ENCODE measurements at regions not wholly inside any gene's neighbourhood (a gene's known extent, or its start where the extent isn't known, plus 50 kb on each side); places are given as distances from the start of the nearest gene placed in this dataset.

GRCh38 chr1:118252624-118253023, 67.6 kb upstream of the SPAG17 start:
- no peaks in the 10 kb centered on the region for H3K4me1 Mint-ChIP-seq (ENCODE audit: low read depth)
- intact Hi-C loops (cut with micrococcal nuclease) = no loop called here

DNA sequence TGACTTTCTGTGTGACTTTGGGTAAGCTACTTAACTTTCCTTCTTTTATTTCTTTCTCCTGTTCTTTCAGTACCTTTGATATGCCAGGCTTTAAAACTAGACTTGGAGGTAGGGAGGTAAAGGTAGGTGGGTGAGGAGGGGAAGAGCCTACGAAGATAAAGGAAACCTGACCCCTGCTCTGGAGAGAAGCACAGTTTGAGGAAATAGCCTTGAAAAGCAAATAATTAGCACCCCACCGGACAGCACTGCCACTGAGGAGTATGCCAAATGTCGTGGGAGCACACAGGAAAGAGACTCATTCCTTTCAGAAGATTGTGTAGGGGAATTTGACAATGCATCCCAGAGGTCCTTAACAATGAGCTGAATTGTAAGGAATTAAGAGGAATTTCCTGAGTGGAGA, 65.2 kb upstream of the SPAG17 start:
- intact Hi-C loops (cut with micrococcal nuclease) = no loop called here
- POLR2A ChIA-PET = no interaction called here
- H3K4me1 Mint-ChIP-seq (ENCODE audit: low read depth) = no peaks in the 10 kb centered on the region
- H3K4me3 Mint-ChIP-seq = no peak overlapping the region
- H3K27me3 Mint-ChIP-seq = peaks cover 2% of the 10 kb centered on the region
- H3K9me3 Mint-ChIP-seq = no peaks in the 10 kb centered on the region
- CTCF ChIA-PET = no interaction called here
- H3K36me3 Mint-ChIP-seq = no peaks in the 10 kb centered on the region
- DNase-seq = no peak
- H3K27ac Mint-ChIP-seq = no peak overlapping the region

More at GRCh38 chr1:118252624-118253023, 67.6 kb upstream of the SPAG17 start:
- ChIA-PET CTCF (no interaction called here), POLR2A (no interaction called here)
- no peaks in the 10 kb centered on the region for H3K9me3 Mint-ChIP-seq
- H3K27me3 Mint-ChIP-seq = peaks cover 2% of the 10 kb centered on the region
- H3K27ac Mint-ChIP-seq = no peak overlapping the region
- H3K4me3 Mint-ChIP-seq = no peak overlapping the region
- DNase-seq = no peak
- H3K36me3 Mint-ChIP-seq = no peaks in the 10 kb centered on the region

DNA sequence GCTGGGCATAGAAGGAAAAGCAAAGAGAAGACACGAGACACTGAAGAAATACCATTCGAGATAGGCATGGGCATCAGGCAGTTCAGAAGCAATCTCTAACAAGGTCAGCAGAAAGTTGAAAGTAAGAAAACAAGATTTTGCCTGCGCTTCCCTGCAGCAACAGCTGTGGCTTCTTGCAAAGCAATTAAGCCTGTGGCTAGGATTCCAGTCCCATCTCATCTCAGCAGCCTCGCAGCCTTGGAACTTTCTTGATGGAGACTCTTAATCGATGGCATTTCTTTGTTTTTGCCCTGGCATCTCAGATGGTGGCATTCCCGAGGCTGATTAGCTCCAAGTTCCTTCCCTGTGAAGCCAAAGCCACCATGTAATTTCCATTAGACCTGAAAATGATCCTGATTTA, 64.6 kb upstream of the SPAG17 start:
- POLR2A ChIA-PET = no interaction called here
- intact Hi-C loops (cut with micrococcal nuclease) = no loop called here

GRCh38 chr1:118247593-118247992, 62.6 kb upstream of the SPAG17 start:
- intact Hi-C loops (cut with micrococcal nuclease) = no loop called here
- Mint-ChIP-seq H3K4me3 (no peak overlapping the region), H3K36me3 (no peaks in the 10 kb centered on the region), H3K4me1 (ENCODE audit: low read depth) (no peaks in the 10 kb centered on the region), H3K27ac (no peak overlapping the region), H3K9me3 (no peaks in the 10 kb centered on the region), H3K27me3 (no peaks in the 10 kb centered on the region)
- POLR2A ChIA-PET = no interaction called here
- DNase-seq = no peak
- CTCF ChIA-PET = no interaction called here

More for the DNA sequence above, 64.6 kb upstream of the SPAG17 start:
- no peaks in the 10 kb centered on the region for H3K36me3 Mint-ChIP-seq
- peaks cover 2% of the 10 kb centered on the region for H3K27me3 Mint-ChIP-seq
- no peaks in the 10 kb centered on the region for H3K9me3 Mint-ChIP-seq
- CTCF ChIA-PET = no interaction called here
- DNase-seq = no peak
- no peak overlapping the region for H3K27ac Mint-ChIP-seq
- no peak overlapping the region for H3K4me3 Mint-ChIP-seq
- H3K4me1 Mint-ChIP-seq (ENCODE audit: low read depth) = no peaks in the 10 kb centered on the region

DNA sequence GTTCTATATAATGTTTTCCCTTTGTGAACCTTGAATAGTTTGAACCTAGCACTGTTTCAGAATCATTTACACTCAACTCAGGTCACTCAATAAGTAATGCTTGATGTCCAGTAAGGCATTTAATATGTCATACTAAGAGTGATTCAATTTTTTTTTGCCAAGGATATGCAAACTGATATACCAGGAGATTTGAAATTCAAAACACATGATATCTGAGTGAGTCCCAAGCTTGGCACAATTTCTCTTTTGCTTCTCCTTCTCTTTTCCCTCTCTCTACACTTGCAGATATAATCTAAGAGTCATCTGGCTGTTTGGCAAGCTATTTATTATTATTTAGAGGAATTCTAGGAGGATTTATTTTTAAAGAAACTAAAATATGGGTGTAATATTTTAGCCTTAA, 61.6 kb upstream of the SPAG17 start:
- intact Hi-C loops (cut with micrococcal nuclease) = no loop called here
- no peaks in the 10 kb centered on the region for H3K9me3 Mint-ChIP-seq

DNA sequence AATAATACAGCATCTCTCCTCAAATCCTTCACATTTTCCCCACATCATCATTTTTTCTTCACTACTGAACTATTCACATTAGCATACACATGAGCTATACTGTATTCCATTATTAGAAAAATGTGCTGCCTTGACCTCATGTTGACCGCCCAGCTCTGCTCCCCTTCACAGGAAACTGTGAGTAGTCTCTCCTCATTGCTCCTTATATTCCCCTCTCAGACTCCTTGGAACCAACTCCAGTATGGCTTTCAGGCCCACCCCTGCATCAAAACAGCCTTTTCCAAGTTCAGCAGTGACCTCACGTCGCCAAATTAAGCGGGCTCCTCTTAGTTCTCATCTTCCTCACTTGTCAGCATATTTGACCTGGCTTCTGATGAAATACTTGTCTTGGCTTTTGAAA, 59.2 kb upstream of the SPAG17 start:
- no peak for DNase-seq
- Mint-ChIP-seq H3K4me1 (ENCODE audit: low read depth) (no peaks in the 10 kb centered on the region), H3K27me3 (no peaks in the 10 kb centered on the region), H3K4me3 (no peak overlapping the region), H3K27ac (no peak overlapping the region), H3K9me3 (peaks cover 7% of the 10 kb centered on the region), H3K36me3 (no peaks in the 10 kb centered on the region)
- intact Hi-C loops (cut with micrococcal nuclease) = no loop called here
- ChIA-PET POLR2A (no interaction called here), CTCF (no interaction called here)

More for the DNA sequence above, 61.6 kb upstream of the SPAG17 start:
- Mint-ChIP-seq H3K4me3 (no peak overlapping the region), H3K27ac (no peak overlapping the region), H3K4me1 (ENCODE audit: low read depth) (no peaks in the 10 kb centered on the region), H3K27me3 (no peaks in the 10 kb centered on the region), H3K36me3 (no peaks in the 10 kb centered on the region)
- DNase-seq = no peak
- ChIA-PET POLR2A (no interaction called here), CTCF (no interaction called here)

GRCh38 chr1:118243269-118243668, 58.2 kb upstream of the SPAG17 start:
- H3K27me3 Mint-ChIP-seq = no peaks in the 10 kb centered on the region
- intact Hi-C loops (cut with micrococcal nuclease) = no loop called here
- no peaks in the 10 kb centered on the region for H3K36me3 Mint-ChIP-seq
- POLR2A ChIA-PET = no interaction called here
- no peak for DNase-seq
- H3K4me3 Mint-ChIP-seq = no peak overlapping the region
- no peak overlapping the region for H3K27ac Mint-ChIP-seq
- CTCF ChIA-PET = no interaction called here
- no peaks in the 10 kb centered on the region for H3K4me1 Mint-ChIP-seq (ENCODE audit: low read depth)
- peaks cover 7% of the 10 kb centered on the region for H3K9me3 Mint-ChIP-seq
